SK-N-SH treated with all-trans-retinoic acid at 6 μM for 48 hours (cell line): ENCODE measurements at regions not wholly inside any gene's neighbourhood (a gene's known extent, or its start where the extent isn't known, plus 50 kb on each side); places are given as distances from the start of the nearest gene placed in this dataset.

ENCODE experiments used
- ESRRG ChIP-seq: fragments of 250-450 bp; sonication (Bioruptor Pico); IDR thresholded peaks from 2 replicates; pipeline ENCODE4 v1.6.1; 2021; ENCODE audit warnings: mild to moderate bottlenecking
- OSR1 ChIP-seq: fragments of 250-450 bp; sonication (Bioruptor Pico); IDR thresholded peaks from 2 replicates; pipeline ENCODE4 v1.8.0; 2022; ENCODE audit warnings: moderate library complexity, mild to moderate bottlenecking, inconsistent platforms
- PPARA ChIP-seq: fragments of 250-450 bp; sonication (Bioruptor Pico); IDR thresholded peaks from 2 replicates; pipeline ENCODE4 v1.5.0; 2020; ENCODE audit warnings: mild to moderate bottlenecking, borderline replicate concordance
- RARB ChIP-seq: fragments of 250-450 bp; sonication (Bioruptor Pico); IDR thresholded peaks from 2 replicates; pipeline ENCODE4 v1.8.0; 2021; ENCODE audit warnings: mild to moderate bottlenecking, moderate library complexity
- SNAI2 ChIP-seq: fragments of 250-450 bp; sonication (Bioruptor Pico); IDR thresholded peaks from 2 replicates; pipeline ENCODE4 v1.5.0; 2020; ENCODE audit warnings: mild to moderate bottlenecking, moderate library complexity
- ZC3H10 ChIP-seq: fragments of 250-450 bp; sonication (Bioruptor Pico); IDR thresholded peaks from 2 replicates; pipeline ENCODE4 v1.5.1; 2021; ENCODE audit warnings: mild to moderate bottlenecking, moderate library complexity
- ZFP30 ChIP-seq: fragments of 450-650 bp; formaldehyde crosslinking; IDR thresholded peaks from 2 replicates; pipeline ENCODE4 v1.5.0; 2022; ENCODE audit warnings: mild to moderate bottlenecking, moderate library complexity
- ZNF8 ChIP-seq: fragments of 450-650 bp; formaldehyde crosslinking; IDR thresholded peaks from 2 replicates; pipeline ENCODE4 v1.5.0; 2020; ENCODE audit warnings: mild to moderate bottlenecking, moderate library complexity
- TF ChIP-seq, protein P1 (sequence below): fragments of 250-450 bp; sonication (Bioruptor Pico); IDR thresholded peaks from 2 replicates; pipeline ENCODE4 v1.5.1; 2020; ENCODE audit warnings: low read depth, mild to moderate bottlenecking, moderate library complexity
- TF ChIP-seq, protein P2 (sequence below): fragments of 250-450 bp; sonication (Bioruptor Pico); IDR thresholded peaks from 2 replicates; pipeline ENCODE4 v1.8.0; 2020; ENCODE audit warnings: mild to moderate bottlenecking, moderate library complexity, borderline replicate concordance
- TF ChIP-seq, protein P3 (sequence below): fragments of 250-450 bp; sonication (Bioruptor Pico); IDR thresholded peaks from 2 replicates; pipeline ENCODE4 v1.5.1; 2021; ENCODE audit warnings: mild to moderate bottlenecking, moderate library complexity

GRCh38 chr4:89641367-89641687 lies 195.6 kb downstream of the SNCA start:
- no peak for TF ChIP-seq ZNF8
- TF ChIP-seq SNAI2 (CRISPR knock-in tag), result no peak
- TF ChIP-seq PPARA (CRISPR knock-in tag), result no peak
- no peak for TF ChIP-seq OSR1
- TF ChIP-seq ZC3H10 (CRISPR knock-in tag), result no peak
- TF ChIP-seq, protein P1, sequence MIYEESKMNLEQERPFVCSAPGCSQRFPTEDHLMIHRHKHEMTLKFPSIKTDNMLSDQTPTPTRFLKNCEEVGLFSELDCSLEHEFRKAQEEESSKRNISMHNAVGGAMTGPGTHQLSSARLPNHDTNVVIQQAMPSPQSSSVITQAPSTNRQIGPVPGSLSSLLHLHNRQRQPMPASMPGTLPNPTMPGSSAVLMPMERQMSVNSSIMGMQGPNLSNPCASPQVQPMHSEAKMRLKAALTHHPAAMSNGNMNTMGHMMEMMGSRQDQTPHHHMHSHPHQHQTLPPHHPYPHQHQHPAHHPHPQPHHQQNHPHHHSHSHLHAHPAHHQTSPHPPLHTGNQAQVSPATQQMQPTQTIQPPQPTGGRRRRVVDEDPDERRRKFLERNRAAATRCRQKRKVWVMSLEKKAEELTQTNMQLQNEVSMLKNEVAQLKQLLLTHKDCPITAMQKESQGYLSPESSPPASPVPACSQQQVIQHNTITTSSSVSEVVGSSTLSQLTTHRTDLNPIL (CRISPR knock-in tag), result no peak
- TF ChIP-seq, protein P2, sequence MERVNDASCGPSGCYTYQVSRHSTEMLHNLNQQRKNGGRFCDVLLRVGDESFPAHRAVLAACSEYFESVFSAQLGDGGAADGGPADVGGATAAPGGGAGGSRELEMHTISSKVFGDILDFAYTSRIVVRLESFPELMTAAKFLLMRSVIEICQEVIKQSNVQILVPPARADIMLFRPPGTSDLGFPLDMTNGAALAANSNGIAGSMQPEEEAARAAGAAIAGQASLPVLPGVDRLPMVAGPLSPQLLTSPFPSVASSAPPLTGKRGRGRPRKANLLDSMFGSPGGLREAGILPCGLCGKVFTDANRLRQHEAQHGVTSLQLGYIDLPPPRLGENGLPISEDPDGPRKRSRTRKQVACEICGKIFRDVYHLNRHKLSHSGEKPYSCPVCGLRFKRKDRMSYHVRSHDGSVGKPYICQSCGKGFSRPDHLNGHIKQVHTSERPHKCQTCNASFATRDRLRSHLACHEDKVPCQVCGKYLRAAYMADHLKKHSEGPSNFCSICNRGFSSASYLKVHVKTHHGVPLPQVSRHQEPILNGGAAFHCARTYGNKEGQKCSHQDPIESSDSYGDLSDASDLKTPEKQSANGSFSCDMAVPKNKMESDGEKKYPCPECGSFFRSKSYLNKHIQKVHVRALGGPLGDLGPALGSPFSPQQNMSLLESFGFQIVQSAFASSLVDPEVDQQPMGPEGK (CRISPR knock-in tag), result no peak
- TF ChIP-seq, protein P3, sequence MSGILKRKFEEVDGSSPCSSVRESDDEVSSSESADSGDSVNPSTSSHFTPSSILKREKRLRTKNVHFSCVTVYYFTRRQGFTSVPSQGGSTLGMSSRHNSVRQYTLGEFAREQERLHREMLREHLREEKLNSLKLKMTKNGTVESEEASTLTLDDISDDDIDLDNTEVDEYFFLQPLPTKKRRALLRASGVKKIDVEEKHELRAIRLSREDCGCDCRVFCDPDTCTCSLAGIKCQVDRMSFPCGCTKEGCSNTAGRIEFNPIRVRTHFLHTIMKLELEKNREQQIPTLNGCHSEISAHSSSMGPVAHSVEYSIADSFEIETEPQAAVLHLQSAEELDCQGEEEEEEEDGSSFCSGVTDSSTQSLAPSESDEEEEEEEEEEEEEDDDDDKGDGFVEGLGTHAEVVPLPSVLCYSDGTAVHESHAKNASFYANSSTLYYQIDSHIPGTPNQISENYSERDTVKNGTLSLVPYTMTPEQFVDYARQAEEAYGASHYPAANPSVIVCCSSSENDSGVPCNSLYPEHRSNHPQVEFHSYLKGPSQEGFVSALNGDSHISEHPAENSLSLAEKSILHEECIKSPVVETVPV, result no peak
- TF ChIP-seq RARB (CRISPR knock-in tag), result no peak
- TF ChIP-seq ZFP30, result no peak
- no peak for TF ChIP-seq ESRRG
